ENCODE measurements at regions not wholly inside any gene's neighbourhood (a gene's known extent, or its start where the extent isn't known, plus 50 kb on each side); places are given as distances from the start of the nearest gene placed in this dataset.
"Not testable (repeated sequence)": the region's sequence is repeated elsewhere in the genome, so short reads cannot be mapped to it uniquely, and the experiment has no call there.

DNA sequence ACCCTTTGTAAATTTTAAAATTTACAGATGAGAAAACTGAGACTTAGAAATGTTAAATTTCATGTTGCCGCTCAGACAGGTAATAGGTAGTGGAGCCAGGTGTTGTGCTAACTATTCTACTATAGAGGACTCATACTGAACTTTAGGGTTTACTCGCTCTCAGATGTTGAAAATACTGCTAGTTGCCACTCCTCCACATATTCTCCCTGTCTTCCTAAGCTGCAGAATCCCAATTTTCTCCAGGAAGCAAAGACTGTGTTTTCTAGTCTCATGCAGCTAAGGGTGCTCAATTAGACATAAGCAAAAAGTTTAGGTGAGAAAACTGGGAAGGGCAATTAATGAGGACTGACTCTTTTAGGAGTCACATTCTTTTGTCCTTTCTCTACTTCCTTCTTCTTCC, 612.3 kb downstream of the KCNH5 start:
- no peak for DNase-seq

DNA sequence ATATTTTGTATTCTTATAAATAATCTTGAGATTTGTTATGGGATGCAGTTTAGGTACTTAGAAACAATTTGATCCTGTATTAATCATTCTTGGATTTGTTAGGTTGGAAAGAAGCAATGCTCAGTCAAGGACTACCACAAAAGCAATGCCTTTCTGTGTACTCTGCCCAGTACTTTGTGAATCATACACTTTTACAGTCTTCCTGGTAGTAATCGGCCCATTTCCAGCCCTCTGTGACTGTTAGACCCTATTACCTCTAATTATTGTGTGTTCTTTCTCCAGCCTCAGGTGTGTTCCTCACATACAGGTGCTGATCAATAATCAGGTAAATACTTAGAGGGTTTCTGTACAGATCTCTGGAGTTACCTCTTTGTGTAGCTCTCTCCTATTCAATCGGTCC, 609.0 kb downstream of the KCNH5 start:
- DNase-seq: no peak

DNA sequence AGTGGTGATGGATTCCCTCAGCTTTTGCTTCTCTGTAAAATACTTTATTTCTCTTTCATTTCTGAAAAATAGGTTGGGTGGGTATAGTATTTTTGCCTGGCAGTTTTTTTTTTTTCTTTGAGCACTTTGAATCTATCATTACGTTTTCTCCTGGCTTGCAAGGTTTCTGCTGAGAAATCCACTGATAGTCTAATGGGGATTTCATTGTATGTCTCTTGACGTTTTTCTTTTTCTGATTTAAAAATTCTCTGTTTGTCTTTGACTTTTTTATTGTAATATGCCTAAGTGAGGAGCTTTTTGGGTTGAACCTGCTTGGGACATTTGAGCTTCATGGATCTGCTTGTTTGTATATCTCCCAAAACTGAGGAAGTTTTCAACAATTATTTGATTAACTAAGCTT, 606.0 kb downstream of the KCNH5 start:
- DNase-seq: no peak

DNA sequence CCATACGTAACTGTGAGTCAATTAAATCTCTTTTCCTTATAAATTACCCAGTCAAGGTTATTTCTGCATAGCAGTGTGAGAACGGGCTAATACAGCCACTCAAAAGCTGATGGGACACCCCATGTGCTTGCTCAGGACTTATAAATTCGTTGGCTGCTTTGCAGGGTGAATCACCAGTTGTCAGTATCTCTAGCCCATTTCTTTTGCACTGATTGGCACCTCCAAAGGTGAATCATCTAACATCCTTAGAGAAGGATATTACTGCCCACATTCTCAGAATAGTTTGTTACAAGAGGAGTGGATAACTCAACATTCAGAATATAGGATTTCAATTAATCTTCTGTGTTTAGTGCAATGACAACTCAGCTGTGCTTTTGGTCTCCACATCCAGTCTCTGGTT, 601.5 kb downstream of the KCNH5 start:
- DNase-seq: no peak

DNA sequence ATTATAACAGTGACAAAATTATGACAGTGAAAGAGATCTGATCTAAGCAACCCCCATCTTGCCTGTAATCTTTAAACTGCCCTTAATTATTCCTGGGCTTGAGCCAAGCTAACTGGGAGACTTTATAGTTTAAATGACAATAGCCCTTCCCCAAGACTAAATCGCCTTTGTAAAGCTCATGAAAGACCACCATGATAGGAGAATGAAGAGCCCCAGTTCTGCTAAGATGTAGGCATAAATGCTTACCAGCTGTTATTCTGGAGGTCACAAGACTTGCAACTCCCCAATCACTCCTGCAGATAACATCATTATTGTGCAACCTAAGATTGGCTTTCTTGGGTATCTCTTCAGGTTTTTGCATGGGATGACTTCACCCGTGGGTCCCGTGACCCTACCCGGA, 599.7 kb downstream of the KCNH5 start:
- DNase-seq: no peak

DNA sequence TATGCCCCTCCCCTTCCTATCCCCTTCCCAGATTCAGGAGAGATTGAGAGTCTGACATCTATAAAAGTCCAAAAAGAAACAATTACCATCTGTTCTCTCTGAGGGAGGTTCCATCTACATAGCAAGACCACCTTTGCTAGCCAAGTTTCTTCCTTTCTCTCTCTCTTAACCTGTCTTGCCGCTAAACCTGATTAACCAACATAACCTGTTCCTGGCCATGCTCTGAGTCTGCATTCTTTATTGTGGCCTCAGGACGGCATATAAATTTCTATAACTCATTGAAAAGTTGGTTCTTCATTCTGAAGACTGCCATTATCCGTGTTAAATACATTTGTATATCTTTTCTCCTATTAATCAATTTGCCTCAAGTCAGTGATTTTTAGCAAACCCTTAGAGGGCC, 594.0 kb downstream of the KCNH5 start:
- no peak for DNase-seq

DNA sequence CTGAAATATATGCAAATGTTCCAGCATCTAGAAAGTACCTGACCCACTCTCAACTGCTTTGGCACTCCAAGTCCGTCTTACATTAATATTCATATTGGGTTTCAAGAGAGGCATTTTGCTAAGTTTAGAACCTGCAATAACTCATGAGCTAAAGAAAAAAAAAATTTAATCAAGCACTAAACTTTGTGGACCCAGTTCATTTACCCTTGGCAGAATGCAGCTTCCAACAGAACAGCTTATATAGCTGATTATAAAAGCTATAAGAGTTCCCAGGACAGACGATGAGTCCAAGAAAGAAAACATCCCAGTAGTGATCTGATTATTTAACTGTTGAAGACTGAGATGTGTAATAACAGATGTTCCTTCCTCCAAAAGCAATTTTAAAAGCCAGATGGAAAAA, 592.0 kb downstream of the KCNH5 start:
- DNase-seq: no peak

DNA sequence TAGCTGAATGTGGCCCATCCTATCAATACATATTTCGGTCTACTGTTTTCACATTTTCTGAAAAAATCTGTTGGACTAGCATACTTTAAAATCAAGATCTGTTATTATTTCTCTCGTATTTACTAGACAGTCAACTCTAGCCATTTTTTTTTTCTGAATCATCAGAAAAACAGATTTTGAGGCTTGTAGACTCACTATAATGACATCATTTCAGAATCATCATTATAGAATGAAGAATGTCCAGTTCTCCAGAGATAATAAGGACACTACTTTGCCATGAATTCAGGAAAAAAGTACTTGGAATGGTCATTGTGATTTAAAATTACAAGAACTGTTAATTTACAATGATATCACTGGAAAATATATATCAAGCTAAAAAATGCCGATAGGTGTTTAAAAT, 589.8 kb downstream of the KCNH5 start:
- no peak for DNase-seq

DNA sequence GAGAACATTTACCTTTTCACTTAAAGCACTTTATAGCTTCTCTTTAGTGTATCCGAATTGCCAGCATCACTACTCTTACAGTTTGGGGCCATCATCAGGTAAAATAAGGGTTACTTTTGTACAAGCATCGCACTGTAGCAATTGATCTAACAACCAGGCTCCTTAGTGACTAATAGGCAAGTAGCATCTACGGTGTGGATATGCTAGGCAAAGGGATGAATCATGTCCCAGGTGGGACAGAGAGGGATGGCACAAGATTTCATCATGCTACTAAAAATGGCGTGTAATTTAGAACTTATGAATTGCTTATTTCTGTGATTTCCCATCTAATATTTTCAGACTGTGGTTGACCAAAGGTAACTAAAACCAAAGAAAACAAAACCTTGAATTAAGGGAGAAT, 582.3 kb downstream of the KCNH5 start:
- no peak for DNase-seq

DNA sequence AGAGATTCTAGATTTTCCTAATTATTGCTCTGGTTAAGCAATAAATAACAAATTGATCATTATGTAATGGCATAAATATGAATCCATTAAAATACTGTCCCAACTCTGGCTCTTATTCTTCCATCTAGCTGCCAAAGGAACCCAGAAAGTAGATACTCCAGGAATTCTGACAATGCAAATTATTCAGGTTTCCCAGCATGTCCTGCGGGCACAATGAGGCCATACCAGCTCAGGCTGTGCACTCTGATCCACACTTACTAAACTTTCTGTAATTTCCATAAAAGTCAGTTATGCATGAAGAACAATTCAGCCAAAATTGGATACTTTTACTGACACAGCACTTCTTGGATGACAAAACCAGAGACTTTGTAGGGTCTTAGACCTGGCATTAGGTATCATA, 576.3 kb downstream of the KCNH5 start:
- no peak for DNase-seq

DNA sequence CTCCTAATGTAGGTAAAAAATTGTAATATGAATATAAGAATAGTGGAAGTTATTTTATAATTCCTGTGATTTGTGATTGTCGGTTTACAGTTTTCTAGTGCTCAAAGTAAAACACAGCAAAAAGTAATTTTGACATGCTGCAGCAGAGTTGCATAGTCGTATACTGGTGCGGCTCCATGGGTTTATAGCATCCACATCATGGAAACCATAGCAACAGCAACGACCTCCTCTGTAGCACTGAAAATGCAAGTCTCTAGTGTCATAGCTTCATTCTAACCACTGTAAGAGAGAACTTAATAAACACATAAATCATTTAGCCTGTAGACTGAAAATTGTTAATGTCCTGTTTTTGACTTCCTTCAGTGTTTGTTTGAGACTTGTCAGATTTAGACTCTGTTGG, 574.3 kb downstream of the KCNH5 start:
- DNase-seq: no peak

DNA sequence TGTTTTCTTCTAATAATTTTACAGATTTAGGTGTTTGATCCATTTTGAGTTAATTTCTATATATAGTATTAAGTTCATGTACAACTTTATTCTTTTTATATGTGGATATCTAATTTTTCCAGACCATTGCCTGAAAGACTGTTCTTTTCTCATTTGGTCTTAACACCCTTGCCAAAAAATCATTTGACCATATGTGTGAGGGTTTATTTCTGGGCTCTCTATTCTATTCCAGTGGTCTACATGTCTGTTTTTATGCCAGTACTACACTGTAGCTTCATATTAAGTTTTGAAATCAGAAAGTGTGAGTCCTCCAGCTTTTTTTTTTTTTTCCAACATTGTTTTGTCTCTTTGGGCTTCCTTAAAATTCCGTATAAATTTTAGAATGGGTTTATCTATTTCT, 554.1 kb downstream of the KCNH5 start:
- DNase-seq: no peak

DNA sequence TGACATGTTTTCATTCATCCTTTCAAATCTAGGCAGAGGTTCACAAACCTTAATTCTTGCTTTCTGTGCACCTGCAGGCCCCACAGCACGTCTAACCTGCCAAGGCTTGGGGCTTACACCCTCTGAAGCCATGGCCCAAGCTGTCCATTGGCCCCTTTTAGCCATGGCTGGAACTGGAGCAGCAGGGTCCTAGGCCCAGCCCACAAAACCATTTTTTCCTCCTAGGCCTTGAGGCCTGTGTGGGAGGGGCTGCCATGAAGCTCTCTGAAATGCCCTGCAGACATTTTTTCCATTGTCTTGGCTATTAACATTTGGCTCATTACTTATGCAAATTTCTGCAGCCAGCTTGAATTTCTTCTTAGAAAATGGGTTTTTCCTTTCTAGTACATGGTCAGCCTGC, 547.5 kb downstream of the KCNH5 start:
- DNase-seq: no peak

DNA sequence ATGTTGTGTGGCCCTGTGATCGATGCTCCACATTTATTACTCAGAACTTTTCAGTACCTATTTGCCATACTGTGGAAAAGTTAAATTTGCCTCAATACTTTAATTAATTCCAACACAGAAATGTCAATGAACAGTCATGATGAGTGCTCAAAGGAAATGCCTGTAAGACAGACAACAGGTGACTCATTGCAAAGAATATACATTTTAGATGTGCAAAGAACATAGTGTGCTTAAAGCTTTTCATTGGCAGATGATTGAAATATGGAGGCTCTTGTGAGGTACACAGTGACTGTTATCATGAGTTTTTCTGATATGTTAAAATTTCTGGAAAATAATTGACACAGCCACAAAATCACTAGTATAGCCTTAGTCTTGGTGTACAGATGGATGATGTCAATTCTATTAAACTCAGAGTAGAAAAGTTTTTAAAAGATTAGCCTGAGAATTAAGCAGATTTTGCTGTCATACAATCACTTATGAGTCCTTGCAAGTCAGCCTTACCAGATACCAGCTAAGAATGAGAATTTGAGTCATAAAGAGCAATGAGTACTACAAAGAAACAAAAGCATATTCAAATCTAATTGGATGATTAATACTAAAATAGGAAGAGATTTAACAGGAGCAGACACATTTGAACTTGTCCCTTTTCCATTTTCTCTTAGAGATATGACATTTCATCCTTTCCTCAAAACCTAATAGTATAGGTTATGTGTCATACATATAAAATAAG, 544.1 kb downstream of the KCNH5 start:
- DNase-seq: no peak

DNA sequence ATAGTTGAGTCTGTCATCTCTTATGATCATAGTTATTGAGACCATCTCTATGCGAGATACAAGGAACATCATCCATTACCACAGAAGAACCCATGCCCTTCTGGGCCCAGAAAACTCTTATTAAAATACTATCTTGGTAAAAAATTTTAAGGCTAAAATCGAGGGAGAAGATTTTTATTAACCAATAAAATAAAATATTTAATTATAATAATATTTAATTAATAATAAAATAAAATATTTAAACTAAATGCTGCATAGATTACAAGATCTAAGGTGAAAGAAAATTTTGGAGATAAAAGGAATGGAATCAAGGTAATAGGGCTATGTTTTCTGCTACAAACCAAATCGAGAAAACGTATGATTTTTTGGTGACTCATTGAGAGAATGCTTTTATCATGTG, 540.2 kb downstream of the KCNH5 start:
- DNase-seq: no peak

DNA sequence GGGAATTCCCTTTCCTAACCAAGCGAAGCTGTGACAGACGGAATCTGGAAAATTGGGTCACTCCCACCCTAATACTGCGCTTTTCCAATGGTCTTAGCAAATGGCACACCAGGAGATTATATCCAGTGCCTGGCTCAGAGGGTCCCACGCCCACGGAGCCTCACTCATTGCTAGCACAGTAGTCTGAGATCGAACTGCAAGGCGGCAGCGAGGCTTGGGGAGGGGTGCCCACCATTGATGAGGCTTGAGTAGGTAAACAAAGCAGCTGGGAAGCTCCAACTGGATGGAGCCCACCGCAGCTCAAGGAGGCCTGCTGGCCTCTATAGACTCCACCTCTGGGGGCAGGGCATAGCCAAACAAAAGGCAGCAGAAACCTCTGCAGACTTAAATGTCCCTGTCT, 523.9 kb downstream of the KCNH5 start:
- not testable (repeated sequence) for DNase-seq

DNA sequence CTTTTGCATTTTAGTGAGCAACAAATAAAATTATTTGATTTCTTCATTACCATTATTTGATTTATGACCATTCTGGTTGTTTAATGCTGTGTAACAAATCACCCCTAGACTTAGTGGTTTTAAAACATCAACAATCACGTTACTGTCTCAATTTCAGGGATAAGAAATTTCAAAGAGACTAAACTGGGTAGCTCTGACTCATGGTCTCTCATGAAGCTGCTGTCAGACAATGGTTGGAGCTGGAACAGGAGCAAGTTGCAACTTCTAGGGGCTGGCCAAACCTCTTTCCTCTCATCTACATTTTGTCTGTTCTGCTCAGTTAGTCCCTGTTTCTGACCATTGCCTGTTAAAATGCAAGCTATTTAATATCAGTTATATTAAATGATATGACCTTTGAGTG, 517.0 kb downstream of the KCNH5 start:
- no peak for DNase-seq

DNA sequence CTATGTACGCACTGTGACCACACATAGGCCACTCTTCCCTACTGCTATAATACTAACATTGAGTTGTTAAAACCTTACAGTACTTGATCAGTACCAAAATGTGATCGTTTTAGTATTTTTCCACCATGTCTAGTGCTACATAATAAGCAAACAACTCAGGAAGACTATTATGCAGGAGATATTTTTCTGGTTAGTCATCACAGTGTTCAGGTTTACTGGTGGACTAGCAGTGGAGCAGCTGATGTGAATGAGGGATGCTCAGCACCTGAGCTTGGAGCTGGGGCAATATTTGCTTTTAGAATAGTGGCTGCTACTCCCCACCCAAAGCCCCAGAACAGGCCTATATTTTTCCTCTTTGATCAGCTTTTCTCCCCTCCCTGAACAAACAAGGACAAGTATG, 513.1 kb downstream of the KCNH5 start:
- DNase-seq: no peak

DNA sequence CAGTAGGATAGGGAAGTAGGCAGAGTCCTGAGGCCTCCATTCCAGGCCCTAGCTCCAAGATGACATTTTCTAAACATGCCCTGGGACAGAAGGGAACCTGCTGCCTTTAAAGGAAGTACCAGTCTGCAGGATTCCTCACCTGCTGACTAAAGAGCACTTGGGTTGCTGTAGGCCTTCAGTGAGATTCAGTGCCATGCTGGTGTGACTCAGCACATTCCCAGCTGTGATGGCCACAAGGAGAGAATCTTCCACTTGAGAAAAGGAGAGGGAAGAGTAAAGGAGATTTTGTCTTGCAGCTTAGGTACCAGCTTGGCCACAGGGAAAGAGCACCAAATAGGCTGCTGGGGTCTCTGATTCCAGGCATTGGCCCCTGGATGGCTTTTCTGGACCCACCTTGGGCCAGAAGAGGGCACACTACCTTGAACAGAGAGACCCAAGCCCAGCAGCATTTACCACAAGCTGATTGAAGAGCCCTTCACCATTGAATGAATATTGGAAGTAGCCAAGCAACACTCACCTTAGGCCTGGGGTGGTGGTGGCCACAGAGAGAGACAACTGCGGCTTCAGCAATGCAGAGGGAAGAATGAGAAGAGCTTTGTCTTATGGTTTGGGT, 498.3 kb downstream of the KCNH5 start:
- DNase-seq: no peak

DNA sequence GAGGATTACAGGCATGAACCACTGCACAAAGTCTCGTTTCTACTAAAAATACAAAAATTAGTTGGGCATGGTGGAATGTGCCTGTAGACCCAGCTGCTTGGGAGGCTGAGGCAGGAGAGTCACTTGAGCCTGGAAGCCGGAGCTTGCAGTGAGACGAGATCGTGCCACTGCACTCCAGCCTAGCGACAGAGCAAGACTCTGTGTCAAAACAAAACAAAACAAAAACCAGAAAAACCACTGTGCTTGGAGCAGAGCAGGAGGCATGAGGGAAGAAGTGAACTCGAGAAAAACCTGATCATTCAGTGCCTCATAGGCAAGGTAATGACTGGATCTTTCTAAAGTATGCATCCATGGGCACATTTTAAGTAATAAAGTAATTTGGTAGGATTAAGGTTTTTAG, 487.8 kb downstream of the KCNH5 start:
- DNase-seq: no peak

DNA sequence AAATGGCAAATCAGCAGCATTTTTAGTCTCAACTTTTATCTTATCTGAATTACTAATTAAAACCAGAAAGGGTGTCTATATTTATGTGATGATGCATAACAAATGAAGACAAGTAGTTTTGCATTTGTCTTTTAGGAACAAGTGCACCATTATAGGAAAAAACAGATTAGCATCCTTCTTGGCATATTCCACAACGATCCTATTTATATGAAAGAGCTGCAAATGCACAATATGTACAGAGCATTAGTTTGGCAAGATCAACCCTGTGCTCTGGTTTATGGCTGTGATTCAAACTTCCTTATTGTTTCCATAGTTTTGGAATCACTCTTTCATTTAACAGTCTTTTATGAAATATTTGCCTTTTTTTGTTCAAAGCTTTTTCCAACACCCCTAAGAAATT, 486.8 kb downstream of the KCNH5 start:
- no peak for DNase-seq

DNA sequence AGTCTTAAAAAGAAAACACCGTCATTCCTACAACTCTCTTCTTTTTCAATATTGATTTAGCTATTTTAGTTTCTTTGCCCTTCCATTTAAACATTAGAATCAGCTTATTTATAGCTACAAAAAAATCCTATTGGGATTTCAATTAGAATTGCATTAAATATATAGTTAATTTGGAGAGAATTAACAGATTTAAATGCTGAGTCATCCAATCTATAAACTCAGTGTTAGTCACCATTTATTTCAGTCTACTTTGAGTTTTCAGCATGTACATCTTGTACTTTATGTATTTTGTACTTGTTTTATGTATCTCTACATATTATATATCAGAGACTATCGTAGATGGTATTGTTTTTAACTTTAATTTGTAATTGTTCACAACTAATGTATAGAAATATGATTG, 460.0 kb downstream of the KCNH5 start:
- DNase-seq: no peak

DNA sequence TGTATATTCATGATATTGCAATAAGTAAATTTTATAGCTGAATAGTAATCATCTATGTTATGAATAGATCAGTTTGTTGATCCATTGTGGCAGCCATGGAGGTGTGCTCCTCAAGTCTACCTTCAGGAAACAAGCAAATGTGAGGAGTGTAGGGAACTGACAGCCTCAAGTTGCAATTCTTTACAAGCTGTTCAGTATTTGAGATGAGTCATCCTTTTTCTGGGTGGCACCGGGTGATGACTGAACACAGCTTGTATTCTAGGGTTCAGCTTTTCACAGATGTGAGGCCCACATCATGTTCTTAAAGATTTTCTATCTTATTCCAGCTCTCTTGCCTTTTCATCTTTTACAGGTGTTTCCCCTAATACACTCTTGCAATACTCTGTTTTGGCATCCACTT, 452.4 kb downstream of the KCNH5 start:
- no peak for DNase-seq

DNA sequence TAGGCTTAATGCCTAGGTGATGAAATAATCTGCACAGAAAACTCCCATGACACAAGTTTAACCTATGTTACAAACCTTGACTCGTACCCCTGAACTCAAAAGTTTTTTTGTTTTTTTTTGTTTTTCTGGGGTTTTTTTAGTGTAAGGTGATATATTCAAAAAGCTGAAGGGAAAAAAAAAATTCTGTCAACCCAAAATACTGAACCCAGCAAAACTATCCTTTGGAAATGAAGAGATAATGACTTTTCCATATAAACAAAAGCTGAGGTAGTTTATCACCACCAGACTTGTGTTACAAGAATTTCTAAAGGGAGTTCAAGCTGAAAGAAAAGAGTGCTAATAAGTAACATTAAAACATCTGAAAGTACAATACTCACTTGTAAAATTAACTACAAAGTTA, 448.1 kb downstream of the KCNH5 start:
- no peak for DNase-seq

Measured in activated CD4-positive, CD25-positive, alpha-beta regulatory T cell treated with anti-CD3 and anti-CD28 coated beads, Interleukin-2, amount 50 U/mL, for 72 hours (primary cell).